ENCODE measurements at regions not wholly inside any gene's neighbourhood (a gene's known extent, or its start where the extent isn't known, plus 50 kb on each side); places are given as distances from the start of the nearest gene placed in this dataset.

DNA sequence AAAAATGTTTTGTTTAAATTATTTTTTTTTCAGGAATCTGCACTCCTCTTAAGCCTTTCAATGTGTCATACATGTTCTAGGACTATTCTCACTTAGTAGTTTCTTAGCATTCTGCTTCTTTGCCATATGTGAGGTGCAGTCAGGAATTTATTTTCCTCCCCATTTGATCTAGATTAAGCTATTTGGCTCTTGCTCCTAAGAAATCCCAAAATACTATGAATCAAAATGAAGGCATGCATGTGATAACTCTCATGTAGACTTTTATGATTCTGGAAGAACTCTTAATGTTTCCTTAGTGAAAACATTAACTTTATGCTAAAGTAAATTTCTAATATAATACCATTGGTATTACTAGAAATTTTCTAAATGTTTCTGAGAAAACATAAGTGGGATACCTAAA is 664.5 kb downstream of the RAPGEF2 start:
- Histone ChIP-seq H4K20me1 (ENCODE audit: insufficient read depth, low read length) (no peaks in the 10 kb centered on the region), H3K4me1 (ENCODE audit: insufficient read depth, low read length) (no peaks in the 10 kb centered on the region), H3K36me3 (ENCODE audit: insufficient read depth, low read length) (no peaks in the 10 kb centered on the region), H3K9me3 (ENCODE audit: insufficient read depth, low read length, severe bottlenecking) (no peaks in the 10 kb centered on the region), H3K4me2 (ENCODE audit: insufficient read depth, low read length) (no peak overlapping the region), H3K27ac (ENCODE audit: low read length) (no peak overlapping the region), H3K9ac (ENCODE audit: low read depth, low read length) (no peak overlapping the region), H3K79me2 (ENCODE audit: insufficient read depth, low read length) (no peaks in the 10 kb centered on the region), H2AFZ (ENCODE audit: low read depth, low read length) (no peak overlapping the region), H3K27me3 (ENCODE audit: insufficient read depth, low read length, poor library complexity) (no peaks in the 10 kb centered on the region), H3K4me3 (ENCODE audit: low read depth in 1 of 2, low read length in 2 of 2) (no peak overlapping the region)
- DNase-seq, result no peak
- no peak for ATAC-seq (ENCODE audit: insufficient read depth, low read depth)
- TF ChIP-seq EZH2 (IDR thresholded peaks at IDR 0.05; ENCODE audit: borderline replicate concordance, low read depth, low read length, severe bottlenecking), result no peak
- TF ChIP-seq, protein P1, sequence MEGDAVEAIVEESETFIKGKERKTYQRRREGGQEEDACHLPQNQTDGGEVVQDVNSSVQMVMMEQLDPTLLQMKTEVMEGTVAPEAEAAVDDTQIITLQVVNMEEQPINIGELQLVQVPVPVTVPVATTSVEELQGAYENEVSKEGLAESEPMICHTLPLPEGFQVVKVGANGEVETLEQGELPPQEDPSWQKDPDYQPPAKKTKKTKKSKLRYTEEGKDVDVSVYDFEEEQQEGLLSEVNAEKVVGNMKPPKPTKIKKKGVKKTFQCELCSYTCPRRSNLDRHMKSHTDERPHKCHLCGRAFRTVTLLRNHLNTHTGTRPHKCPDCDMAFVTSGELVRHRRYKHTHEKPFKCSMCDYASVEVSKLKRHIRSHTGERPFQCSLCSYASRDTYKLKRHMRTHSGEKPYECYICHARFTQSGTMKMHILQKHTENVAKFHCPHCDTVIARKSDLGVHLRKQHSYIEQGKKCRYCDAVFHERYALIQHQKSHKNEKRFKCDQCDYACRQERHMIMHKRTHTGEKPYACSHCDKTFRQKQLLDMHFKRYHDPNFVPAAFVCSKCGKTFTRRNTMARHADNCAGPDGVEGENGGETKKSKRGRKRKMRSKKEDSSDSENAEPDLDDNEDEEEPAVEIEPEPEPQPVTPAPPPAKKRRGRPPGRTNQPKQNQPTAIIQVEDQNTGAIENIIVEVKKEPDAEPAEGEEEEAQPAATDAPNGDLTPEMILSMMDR (IDR thresholded peaks at IDR 0.05; ENCODE audit: borderline replicate concordance, extremely low read depth, low read length, poor library complexity, severe bottlenecking), result no peak

DNA sequence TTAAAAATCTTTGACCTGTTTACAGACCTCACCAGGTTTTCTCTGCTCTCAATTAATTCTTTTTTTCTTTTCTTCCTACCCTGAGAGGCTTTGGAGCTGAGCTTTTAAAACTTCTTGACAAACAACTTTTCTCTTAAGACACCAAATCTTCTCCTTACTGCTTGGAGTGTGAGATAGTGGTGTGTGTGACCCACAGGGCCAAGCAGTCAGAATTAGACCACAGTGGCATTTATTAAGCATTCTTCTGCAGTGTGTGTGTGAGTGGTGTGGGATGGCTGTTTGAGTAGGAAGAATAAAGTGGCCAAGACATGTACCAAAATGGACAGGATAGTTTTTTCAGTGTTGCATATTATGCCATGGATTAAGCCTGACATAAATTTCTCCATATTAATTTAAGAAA is 665.1 kb downstream of the RAPGEF2 start:
- Histone ChIP-seq H3K9me3 (ENCODE audit: insufficient read depth, low read length, severe bottlenecking) (no peaks in the 10 kb centered on the region), H3K4me3 (ENCODE audit: low read depth in 1 of 2, low read length in 2 of 2) (no peak overlapping the region), H2AFZ (ENCODE audit: low read depth, low read length) (no peak overlapping the region), H3K4me1 (ENCODE audit: insufficient read depth, low read length) (no peaks in the 10 kb centered on the region), H3K27ac (ENCODE audit: low read length) (no peak overlapping the region), H3K9ac (ENCODE audit: low read depth, low read length) (no peak overlapping the region), H3K4me2 (ENCODE audit: insufficient read depth, low read length) (no peak overlapping the region), H3K27me3 (ENCODE audit: insufficient read depth, low read length, poor library complexity) (no peaks in the 10 kb centered on the region), H3K36me3 (ENCODE audit: insufficient read depth, low read length) (no peaks in the 10 kb centered on the region), H3K79me2 (ENCODE audit: insufficient read depth, low read length) (no peaks in the 10 kb centered on the region), H4K20me1 (ENCODE audit: insufficient read depth, low read length) (no peaks in the 10 kb centered on the region)
- no peak for TF ChIP-seq EZH2 (IDR thresholded peaks at IDR 0.05; ENCODE audit: borderline replicate concordance, low read depth, low read length, severe bottlenecking)
- TF ChIP-seq, protein P1 (IDR thresholded peaks at IDR 0.05; ENCODE audit: borderline replicate concordance, extremely low read depth, low read length, poor library complexity, severe bottlenecking), result no peak
- ATAC-seq (ENCODE audit: insufficient read depth, low read depth) (no peak), DNase-seq (no peak)

DNA sequence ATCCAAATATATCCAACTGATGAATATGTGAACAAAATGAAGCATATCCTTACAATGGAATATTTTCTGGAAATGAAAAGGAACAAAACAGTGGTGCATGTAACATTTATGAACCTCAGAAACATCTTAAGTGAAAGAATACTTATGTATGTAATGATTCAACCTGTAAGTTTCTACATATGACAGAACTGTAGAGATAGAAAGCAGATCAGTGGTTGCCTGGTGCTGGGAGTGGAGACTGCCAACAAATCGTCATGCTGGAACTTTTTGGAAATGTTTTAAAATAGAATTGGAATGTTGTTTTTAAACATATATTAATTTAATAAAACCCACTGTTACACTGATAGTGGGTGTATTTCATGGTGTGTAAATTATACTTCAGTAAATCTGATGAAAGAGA is 667.5 kb downstream of the RAPGEF2 start:
- Histone ChIP-seq H4K20me1 (ENCODE audit: insufficient read depth, low read length) (no peaks in the 10 kb centered on the region), H3K9me3 (ENCODE audit: insufficient read depth, low read length, severe bottlenecking) (no peaks in the 10 kb centered on the region), H3K4me2 (ENCODE audit: insufficient read depth, low read length) (no peak overlapping the region), H3K4me1 (ENCODE audit: insufficient read depth, low read length) (no peaks in the 10 kb centered on the region), H3K79me2 (ENCODE audit: insufficient read depth, low read length) (no peaks in the 10 kb centered on the region), H3K27ac (ENCODE audit: low read length) (no peak overlapping the region), H3K36me3 (ENCODE audit: insufficient read depth, low read length) (no peaks in the 10 kb centered on the region), H3K9ac (ENCODE audit: low read depth, low read length) (no peak overlapping the region), H3K4me3 (ENCODE audit: low read depth in 1 of 2, low read length in 2 of 2) (no peak overlapping the region), H3K27me3 (ENCODE audit: insufficient read depth, low read length, poor library complexity) (no peaks in the 10 kb centered on the region), H2AFZ (ENCODE audit: low read depth, low read length) (no peak overlapping the region)
- DNase-seq (no peak), ATAC-seq (ENCODE audit: insufficient read depth, low read depth) (no peak)
- no peak for TF ChIP-seq EZH2 (IDR thresholded peaks at IDR 0.05; ENCODE audit: borderline replicate concordance, low read depth, low read length, severe bottlenecking)
- TF ChIP-seq, protein P1 (IDR thresholded peaks at IDR 0.05; ENCODE audit: borderline replicate concordance, extremely low read depth, low read length, poor library complexity, severe bottlenecking), result no peak

DNA sequence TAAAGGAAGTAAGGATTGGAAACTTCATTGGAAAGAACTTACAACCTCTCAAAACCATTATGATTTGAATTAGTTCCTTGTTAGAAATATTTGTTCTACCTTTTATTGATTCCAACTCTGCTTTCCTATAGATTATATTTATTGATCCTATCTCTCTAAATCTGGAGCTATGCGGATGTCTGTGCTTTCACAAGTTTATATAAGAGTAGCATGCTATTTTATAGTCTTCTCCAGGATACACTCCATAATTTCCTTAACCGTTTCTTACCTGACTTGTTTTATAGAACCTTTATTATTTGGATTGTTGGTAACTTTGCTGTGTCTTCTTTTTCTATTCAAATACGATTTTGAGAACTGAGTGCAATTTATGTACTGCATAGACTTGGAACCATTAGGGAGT is 668.1 kb downstream of the RAPGEF2 start:
- DNase-seq (no peak), ATAC-seq (ENCODE audit: insufficient read depth, low read depth) (no peak)
- Histone ChIP-seq H3K9me3 (ENCODE audit: insufficient read depth, low read length, severe bottlenecking) (no peaks in the 10 kb centered on the region), H3K27ac (ENCODE audit: low read length) (no peak overlapping the region), H3K79me2 (ENCODE audit: insufficient read depth, low read length) (no peaks in the 10 kb centered on the region), H3K4me3 (ENCODE audit: low read depth in 1 of 2, low read length in 2 of 2) (no peak overlapping the region), H3K9ac (ENCODE audit: low read depth, low read length) (no peak overlapping the region), H3K36me3 (ENCODE audit: insufficient read depth, low read length) (no peaks in the 10 kb centered on the region), H3K27me3 (ENCODE audit: insufficient read depth, low read length, poor library complexity) (no peaks in the 10 kb centered on the region), H2AFZ (ENCODE audit: low read depth, low read length) (no peak overlapping the region), H4K20me1 (ENCODE audit: insufficient read depth, low read length) (no peaks in the 10 kb centered on the region), H3K4me1 (ENCODE audit: insufficient read depth, low read length) (no peaks in the 10 kb centered on the region), H3K4me2 (ENCODE audit: insufficient read depth, low read length) (no peak overlapping the region)
- TF ChIP-seq EZH2 (IDR thresholded peaks at IDR 0.05; ENCODE audit: borderline replicate concordance, low read depth, low read length, severe bottlenecking), result no peak
- TF ChIP-seq, protein P1 (IDR thresholded peaks at IDR 0.05; ENCODE audit: borderline replicate concordance, extremely low read depth, low read length, poor library complexity, severe bottlenecking), result no peak
